Testis (tissue), 2 donors: ENCODE measurements at regions not wholly inside any gene's neighbourhood (a gene's known extent, or its start where the extent isn't known, plus 50 kb on each side); places are given as distances from the start of the nearest gene placed in this dataset.
"Not testable (repeated sequence)": the region's sequence is repeated elsewhere in the genome, so short reads cannot be mapped to it uniquely, and the experiment has no call there.

Source experiments
- DNase-seq: peaks from one replicate; pipeline ENCODE4 v3.0.0-alpha.2; 2019
- H3K27ac ChIP-seq, 2 donors: fragments of 200-600 bp; sonication (generic); one replicate each; pipeline ENCODE4 v1.5.1; 2019
- H3K27me3 ChIP-seq: fragments of 200-600 bp; sonication (generic); one replicate; pipeline ENCODE4 v1.5.1; 2019
- H3K36me3 ChIP-seq: fragments of 200-600 bp; sonication (generic); one replicate; pipeline ENCODE4 v1.5.1; 2017; ENCODE audit warnings: low read depth; ENCODE audit errors: missing control alignments
- H3K4me1 ChIP-seq: fragments of 200-600 bp; sonication (generic); one replicate; pipeline ENCODE4 v1.5.1; 2019
- H3K4me3 ChIP-seq, 2 donors: fragments of 200-600 bp; sonication (generic); one replicate each; pipeline ENCODE4 v1.5.1; 2017 to 2019
- H3K9me3 ChIP-seq: fragments of 200-600 bp; sonication (generic); one replicate; pipeline ENCODE4 v1.5.1; 2017
- POLR2A ChIP-seq: fragments of 450-650 bp; IDR thresholded peaks from one replicate; pipeline ENCODE4 v1.6.1; 2017; ENCODE audit warnings: antibody characterized with exemption, mild to moderate bottlenecking, moderate library complexity
- WGBS, 2 donors: methylation state at CpG; one replicate each; pipeline ENCODE4 v1.1.5; 2018; 5-methylcytosine and 5-hydroxymethylcytosine counted together
- intact Hi-C: fragments of 100-400 bp; cut with DNase I; formaldehyde crosslinking; loops from one replicate; pipeline ENCODE4 v1.15.1; 2023; ENCODE audit warnings: low total_unique reads
- TF ChIP-seq, protein P1 (sequence below), 3 experiments: fragments of 450-650 bp in 2 of 3; fragments of 200-600 bp in 1 of 3; sonication (generic) in 1 of 3; IDR thresholded peaks; one replicate each; pipeline ENCODE4 v1.5.1; 2016 to 2019; ENCODE audit warnings: antibody characterized with exemption in 3 of 3, mild to moderate bottlenecking in 2 of 3, moderate library complexity in 1 of 3

DNA sequence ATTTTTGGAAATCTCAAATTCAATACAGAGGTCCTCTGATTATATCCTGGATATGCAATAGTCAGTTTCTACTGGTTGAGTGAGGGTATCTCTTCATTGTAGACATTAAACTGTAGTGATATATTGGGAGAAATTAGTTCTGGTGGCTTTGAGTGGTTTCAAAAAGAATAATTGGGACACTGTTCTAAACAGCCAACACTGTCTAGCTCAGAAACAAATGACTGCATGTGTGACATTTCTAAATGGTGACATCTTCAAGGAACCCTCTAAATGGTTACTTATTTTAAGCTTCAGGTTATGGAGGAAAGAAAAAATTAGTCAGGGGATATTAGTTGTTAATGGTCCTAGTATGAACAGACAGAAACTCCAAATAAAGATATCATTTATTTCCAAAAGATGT lies 186.2 kb downstream of the LARP7 start:
- no peaks in the 10 kb centered on the region for H3K36me3 ChIP-seq

DNA sequence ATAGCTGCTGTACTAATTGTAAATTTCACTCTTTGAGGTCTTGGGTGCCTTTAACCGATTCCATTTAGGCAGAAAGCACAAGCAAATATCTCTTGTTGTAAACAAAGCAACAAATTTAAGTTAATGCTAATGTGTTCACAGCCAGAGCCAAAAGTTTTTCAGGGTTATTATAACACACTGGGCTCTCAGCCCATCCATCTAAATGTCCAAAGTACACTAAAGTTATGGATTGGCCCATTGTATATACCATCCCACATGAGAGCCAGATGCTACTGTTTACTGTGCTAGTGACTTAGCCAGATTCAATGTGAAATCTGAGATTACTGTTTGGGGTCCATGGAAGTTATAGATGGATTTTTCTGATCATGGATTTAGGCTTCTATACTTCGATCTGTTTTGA lies 186.7 kb downstream of the LARP7 start:
- DNase-seq = no peak
- Histone ChIP-seq H3K36me3 (no peaks in the 10 kb centered on the region), H3K9me3 (no peaks in the 10 kb centered on the region), H3K27me3 (no peaks in the 10 kb centered on the region), H3K4me1 (no peaks in the 10 kb centered on the region), H3K4me3 (no peak overlapping the region), H3K27ac (no peak overlapping the region)
- intact Hi-C loops = no loop called here
- TF ChIP-seq, protein P1, sequence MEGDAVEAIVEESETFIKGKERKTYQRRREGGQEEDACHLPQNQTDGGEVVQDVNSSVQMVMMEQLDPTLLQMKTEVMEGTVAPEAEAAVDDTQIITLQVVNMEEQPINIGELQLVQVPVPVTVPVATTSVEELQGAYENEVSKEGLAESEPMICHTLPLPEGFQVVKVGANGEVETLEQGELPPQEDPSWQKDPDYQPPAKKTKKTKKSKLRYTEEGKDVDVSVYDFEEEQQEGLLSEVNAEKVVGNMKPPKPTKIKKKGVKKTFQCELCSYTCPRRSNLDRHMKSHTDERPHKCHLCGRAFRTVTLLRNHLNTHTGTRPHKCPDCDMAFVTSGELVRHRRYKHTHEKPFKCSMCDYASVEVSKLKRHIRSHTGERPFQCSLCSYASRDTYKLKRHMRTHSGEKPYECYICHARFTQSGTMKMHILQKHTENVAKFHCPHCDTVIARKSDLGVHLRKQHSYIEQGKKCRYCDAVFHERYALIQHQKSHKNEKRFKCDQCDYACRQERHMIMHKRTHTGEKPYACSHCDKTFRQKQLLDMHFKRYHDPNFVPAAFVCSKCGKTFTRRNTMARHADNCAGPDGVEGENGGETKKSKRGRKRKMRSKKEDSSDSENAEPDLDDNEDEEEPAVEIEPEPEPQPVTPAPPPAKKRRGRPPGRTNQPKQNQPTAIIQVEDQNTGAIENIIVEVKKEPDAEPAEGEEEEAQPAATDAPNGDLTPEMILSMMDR (IDR thresholded peaks at IDR 0.05) = no peak
- TF ChIP-seq POLR2A = no peak
- WGBS, 2 donors = 73 to 78% methylated on average over 2 of the region's 2 CpGs

More for the DNA sequence above, 186.2 kb downstream of the LARP7 start:
- no peak overlapping the region for H3K27ac ChIP-seq
- H3K9me3 ChIP-seq = no peaks in the 10 kb centered on the region
- no peaks in the 10 kb centered on the region for H3K27me3 ChIP-seq
- DNase-seq = no peak
- no peak overlapping the region for H3K4me3 ChIP-seq
- TF ChIP-seq POLR2A = no peak
- TF ChIP-seq, protein P1 (IDR thresholded peaks at IDR 0.05) = no peak
- no peaks in the 10 kb centered on the region for H3K4me1 ChIP-seq
- intact Hi-C loops = no loop called here

DNA sequence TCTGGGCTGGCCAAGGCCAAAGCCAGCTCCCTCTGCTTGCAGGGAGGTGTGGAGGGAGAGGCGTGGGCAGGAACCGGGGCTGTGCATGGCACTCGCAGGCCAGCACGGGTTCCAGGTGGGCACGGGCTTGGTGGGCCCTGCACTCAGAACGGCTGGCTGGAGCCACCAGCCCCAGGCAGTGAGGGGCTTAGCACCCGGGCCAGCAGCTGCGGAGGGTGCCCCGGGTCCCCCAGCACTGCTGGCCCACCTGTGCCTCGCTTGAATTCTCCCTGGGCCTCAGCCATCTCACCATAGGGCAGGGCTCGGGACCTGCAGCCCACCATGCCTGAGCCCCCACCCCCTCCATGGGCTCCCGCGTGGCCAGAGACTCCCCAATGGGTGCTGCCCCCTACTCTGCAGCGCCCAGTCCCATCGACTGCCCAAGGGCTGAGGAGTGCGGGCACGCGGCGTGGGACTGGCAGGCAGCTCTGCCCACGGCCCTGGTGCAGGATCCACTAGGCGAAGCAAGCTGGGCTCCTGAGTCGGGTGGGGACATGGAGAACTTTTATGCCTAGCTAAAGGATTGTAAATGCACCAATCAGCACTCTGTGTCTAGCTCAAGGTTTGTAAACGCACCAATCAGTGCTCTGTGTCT lies 193.9 kb downstream of the LARP7 start:
- no peak overlapping the region for H3K27ac ChIP-seq
- no peaks in the 10 kb centered on the region for H3K36me3 ChIP-seq
- no peak overlapping the region for H3K4me3 ChIP-seq
- intact Hi-C loops = no loop called here
- TF ChIP-seq, protein P1 (IDR thresholded peaks at IDR 0.05) = no peak
- TF ChIP-seq POLR2A = no peak
- no peaks in the 10 kb centered on the region for H3K9me3 ChIP-seq
- no peak for DNase-seq
- H3K4me1 ChIP-seq = no peaks in the 10 kb centered on the region
- H3K27me3 ChIP-seq = no peaks in the 10 kb centered on the region
- 97% methylated on average over 6 to 23 of the region's 23 CpGs for WGBS, 2 donors

DNA sequence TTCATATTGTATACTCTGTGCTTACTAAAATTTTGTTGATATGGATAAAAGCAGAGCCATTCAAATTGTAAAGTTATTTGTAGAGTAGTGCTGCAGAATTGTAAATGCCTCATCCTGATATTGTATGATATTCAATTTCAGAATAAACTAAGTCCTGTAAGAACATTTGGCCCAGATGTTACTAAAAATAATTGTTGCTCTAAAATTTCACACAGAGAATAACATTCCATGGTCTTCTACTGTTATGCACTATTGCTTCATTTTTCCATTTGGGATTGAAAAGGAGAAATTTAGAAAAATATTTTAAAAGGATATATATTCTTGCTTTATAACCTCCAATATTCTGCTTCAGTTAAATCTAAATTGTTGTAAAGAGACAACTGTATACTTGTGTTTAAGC lies 195.6 kb downstream of the LARP7 start:
- intact Hi-C loops = no loop called here
- Histone ChIP-seq H3K4me1 (no peaks in the 10 kb centered on the region), H3K9me3 (no peaks in the 10 kb centered on the region), H3K4me3 (no peak overlapping the region), H3K27ac (no peak overlapping the region), H3K36me3 (no peaks in the 10 kb centered on the region), H3K27me3 (no peaks in the 10 kb centered on the region)
- no peak for DNase-seq
- TF ChIP-seq, protein P1 (IDR thresholded peaks at IDR 0.05) = no peak
- no peak for TF ChIP-seq POLR2A

DNA sequence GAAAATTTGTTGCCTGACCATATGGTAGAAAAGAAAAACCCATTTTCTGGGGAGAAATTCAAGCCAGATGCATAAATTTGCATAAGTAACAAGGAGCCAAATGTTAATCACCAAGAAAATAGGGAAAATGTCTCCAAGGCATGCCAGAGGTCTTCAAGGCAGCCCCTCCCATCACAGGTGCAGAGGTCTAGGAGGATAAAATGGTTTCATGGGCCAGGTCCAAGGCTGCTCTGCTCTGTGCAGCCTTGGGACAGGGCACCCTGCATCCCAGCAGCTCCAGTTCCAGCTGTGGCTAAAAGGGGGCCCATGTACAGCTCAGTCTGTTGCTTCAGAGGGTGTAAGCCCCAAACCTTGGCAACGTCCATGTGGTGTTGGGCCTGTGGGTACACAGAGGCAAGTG lies 200.0 kb downstream of the LARP7 start:
- Histone ChIP-seq H3K36me3 (no peaks in the 10 kb centered on the region), H3K27me3 (no peaks in the 10 kb centered on the region), H3K4me3 (no peak overlapping the region), H3K27ac (no peak overlapping the region), H3K9me3 (no peaks in the 10 kb centered on the region), H3K4me1 (no peaks in the 10 kb centered on the region)
- WGBS, 2 donors = 0 to 86% methylated on average over 1 of the region's 1 CpG
- intact Hi-C loops = no loop called here
- DNase-seq = no peak
- TF ChIP-seq, protein P1 (IDR thresholded peaks at IDR 0.05) = no peak
- TF ChIP-seq POLR2A = no peak

DNA sequence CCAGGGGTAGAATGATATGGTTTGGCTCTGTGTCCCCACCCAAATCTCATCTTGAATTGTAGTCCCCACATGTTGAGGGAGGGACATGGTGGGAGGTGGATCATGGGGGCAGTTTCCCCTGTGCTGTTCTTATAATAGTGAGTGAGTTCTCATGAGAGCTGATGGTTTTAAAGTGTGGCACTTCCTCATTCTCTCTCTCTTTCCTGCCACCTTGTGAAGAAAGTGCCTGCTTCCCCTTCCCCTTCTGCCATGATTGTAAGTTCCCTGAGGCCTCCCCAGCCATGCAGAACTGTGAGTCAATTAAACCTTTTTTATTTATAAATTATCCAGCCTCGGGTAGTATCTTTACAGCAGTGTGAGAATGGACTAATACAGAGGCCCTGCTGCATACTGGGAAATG lies 201.1 kb downstream of the LARP7 start:
- H3K36me3 ChIP-seq, H3K27me3 ChIP-seq, H3K4me1 ChIP-seq, H3K4me3 ChIP-seq, intact Hi-C loops, DNase-seq, H3K9me3 ChIP-seq, H3K27ac ChIP-seq: not testable (repeated sequence)
- WGBS, 2 donors = 29 to 75% methylated on average over 1 of the region's 1 CpG
